ENCODE measurements at regions not wholly inside any gene's neighbourhood (a gene's known extent, or its start where the extent isn't known, plus 50 kb on each side); places are given as distances from the start of the nearest gene placed in this dataset.

DNA sequence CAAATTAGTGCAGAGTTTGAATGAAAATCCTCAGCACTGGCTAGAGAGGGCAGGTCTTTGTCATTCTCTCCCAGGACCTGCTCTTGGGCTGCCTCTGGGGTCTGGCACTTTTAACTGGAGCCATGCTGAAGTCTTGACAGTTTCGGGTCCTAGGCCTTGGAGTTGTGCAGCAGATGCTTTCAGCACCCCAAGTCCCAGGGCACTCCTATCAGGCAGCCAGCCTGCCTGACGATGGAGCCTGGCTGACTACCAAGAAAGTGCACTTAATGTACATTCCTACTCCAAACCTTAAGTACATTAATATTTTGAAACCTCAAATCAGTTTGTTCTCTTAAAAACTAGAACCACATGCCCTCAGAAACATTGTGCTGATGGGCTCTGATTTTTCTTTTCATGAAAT, 69.3 kb upstream of the CXCL14 start:
- DNase-seq = no peak
- no peaks in the 10 kb centered on the region for H3K27me3 ChIP-seq
- intact Hi-C loops (cut with DNase I) = no loop called here
- no peaks in the 10 kb centered on the region for H3K36me3 ChIP-seq
- no CpG with 5 or more reads among the region's 2 CpGs for WGBS (ENCODE audit: insufficient coverage, low coverage, low lambda C conversion rate, missing lambda C conversion rate)
- H3K4me1 ChIP-seq = no peaks in the 10 kb centered on the region
- H3K27ac ChIP-seq = no peak overlapping the region
- TF ChIP-seq POLR2A (IDR thresholded peaks at IDR 0.05) = no peak
- TF ChIP-seq, protein P1, sequence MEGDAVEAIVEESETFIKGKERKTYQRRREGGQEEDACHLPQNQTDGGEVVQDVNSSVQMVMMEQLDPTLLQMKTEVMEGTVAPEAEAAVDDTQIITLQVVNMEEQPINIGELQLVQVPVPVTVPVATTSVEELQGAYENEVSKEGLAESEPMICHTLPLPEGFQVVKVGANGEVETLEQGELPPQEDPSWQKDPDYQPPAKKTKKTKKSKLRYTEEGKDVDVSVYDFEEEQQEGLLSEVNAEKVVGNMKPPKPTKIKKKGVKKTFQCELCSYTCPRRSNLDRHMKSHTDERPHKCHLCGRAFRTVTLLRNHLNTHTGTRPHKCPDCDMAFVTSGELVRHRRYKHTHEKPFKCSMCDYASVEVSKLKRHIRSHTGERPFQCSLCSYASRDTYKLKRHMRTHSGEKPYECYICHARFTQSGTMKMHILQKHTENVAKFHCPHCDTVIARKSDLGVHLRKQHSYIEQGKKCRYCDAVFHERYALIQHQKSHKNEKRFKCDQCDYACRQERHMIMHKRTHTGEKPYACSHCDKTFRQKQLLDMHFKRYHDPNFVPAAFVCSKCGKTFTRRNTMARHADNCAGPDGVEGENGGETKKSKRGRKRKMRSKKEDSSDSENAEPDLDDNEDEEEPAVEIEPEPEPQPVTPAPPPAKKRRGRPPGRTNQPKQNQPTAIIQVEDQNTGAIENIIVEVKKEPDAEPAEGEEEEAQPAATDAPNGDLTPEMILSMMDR (IDR thresholded peaks at IDR 0.05) = no peak
- H3K9me3 ChIP-seq = no peaks in the 10 kb centered on the region
- no peak for ATAC-seq
- H3K4me3 ChIP-seq = no peak overlapping the region

- Histone ChIP-seq H3K4me3 (no peak overlapping the region), H3K9me3 (no peaks in the 10 kb centered on the region), H3K27ac (no peak overlapping the region), H3K27me3 (no peaks in the 10 kb centered on the region), H3K4me1 (no peaks in the 10 kb centered on the region), H3K36me3 (no peaks in the 10 kb centered on the region)
- no peak for TF ChIP-seq POLR2A (IDR thresholded peaks at IDR 0.05)
- TF ChIP-seq, protein P1 (IDR thresholded peaks at IDR 0.05) = no peak
- ATAC-seq (no peak), DNase-seq (no peak)
- 74% methylated on average over 8 of the region's 8 CpGs for WGBS (ENCODE audit: insufficient coverage, low coverage, low lambda C conversion rate, missing lambda C conversion rate)
- intact Hi-C loops (cut with DNase I) = no loop called here
These were observed 66.8 kb upstream of the CXCL14 start for GRCh38 chr5:135645336-135646180.

DNA sequence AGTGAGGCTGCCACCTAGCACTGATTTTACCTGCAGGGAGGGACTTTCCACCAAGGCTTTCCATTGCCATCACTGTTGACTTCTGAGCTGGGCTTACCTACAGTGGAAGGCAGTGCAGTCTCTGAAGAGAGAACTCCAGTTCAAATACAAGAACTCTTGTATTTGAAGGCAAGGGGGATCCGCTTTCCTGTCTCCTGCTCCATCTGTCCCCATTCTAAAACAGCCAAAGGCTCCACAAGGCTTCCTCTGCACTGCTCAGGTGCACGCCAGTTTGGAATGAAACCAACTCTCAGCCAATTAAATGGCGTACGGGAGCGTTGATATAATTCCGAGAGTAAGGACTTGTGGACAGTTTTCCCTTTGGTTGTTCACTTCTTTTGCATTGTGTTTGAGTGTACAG, 66.0 kb upstream of the CXCL14 start:
- no peak overlapping the region for H3K4me3 ChIP-seq
- intact Hi-C loops (cut with DNase I) = no loop called here
- 84% methylated on average over 6 of the region's 6 CpGs for WGBS (ENCODE audit: insufficient coverage, low coverage, low lambda C conversion rate, missing lambda C conversion rate)
- ATAC-seq (no peak), DNase-seq (no peak)
- H3K27ac ChIP-seq = no peak overlapping the region
- H3K4me1 ChIP-seq = no peaks in the 10 kb centered on the region
- no peak for TF ChIP-seq POLR2A (IDR thresholded peaks at IDR 0.05)
- TF ChIP-seq, protein P1 (IDR thresholded peaks at IDR 0.05) = no peak
- no peaks in the 10 kb centered on the region for H3K27me3 ChIP-seq
- H3K36me3 ChIP-seq = no peaks in the 10 kb centered on the region
- H3K9me3 ChIP-seq = no peaks in the 10 kb centered on the region

GRCh38 chr5:135643881-135644766, 65.3 kb upstream of the CXCL14 start:
- H3K4me1 ChIP-seq = no peaks in the 10 kb centered on the region
- WGBS (ENCODE audit: insufficient coverage, low coverage, low lambda C conversion rate, missing lambda C conversion rate) = 86% methylated on average over 4 of the region's 4 CpGs
- DNase-seq (no peak), ATAC-seq (no peak)
- H3K27me3 ChIP-seq = no peaks in the 10 kb centered on the region
- intact Hi-C loops (cut with DNase I) = no loop called here
- no peak overlapping the region for H3K4me3 ChIP-seq
- H3K9me3 ChIP-seq = no peaks in the 10 kb centered on the region
- no peaks in the 10 kb centered on the region for H3K36me3 ChIP-seq
- H3K27ac ChIP-seq = no peak overlapping the region
- no peak for TF ChIP-seq POLR2A (IDR thresholded peaks at IDR 0.05)
- TF ChIP-seq, protein P1 (IDR thresholded peaks at IDR 0.05) = no peak
